Osteoblast (primary cell): ENCODE measurements at regions not wholly inside any gene's neighbourhood (a gene's known extent, or its start where the extent isn't known, plus 50 kb on each side); places are given as distances from the start of the nearest gene placed in this dataset.

ENCODE experiments used
- DNase-seq: peaks from one replicate; pipeline ENCODE4 v3.0.0; 2011; ENCODE audit warnings: low spot score, mixed read lengths; ENCODE audit not compliant: insufficient read length; ENCODE audit errors: missing footprints
- H2AFZ ChIP-seq: 2 replicates; pipeline ENCODE4 v1.6.0; 2011; ENCODE audit warnings: mild to moderate bottlenecking, low read length
- H3K27ac ChIP-seq: 2 replicates; pipeline ENCODE4 v1.5.1; 2011; ENCODE audit warnings: mild to moderate bottlenecking, low read depth, low read length, moderate library complexity
- H3K27me3 ChIP-seq: 2 replicates; pipeline ENCODE4 v1.6.0; 2012; ENCODE audit warnings: mild to moderate bottlenecking, control low read depth, inconsistent platforms, low read length, moderate library complexity; ENCODE audit not compliant: insufficient read depth
- H3K36me3 ChIP-seq: 2 replicates; pipeline ENCODE4 v1.5.1; 2011; ENCODE audit warnings: mild to moderate bottlenecking, low read length, control low read depth, moderate library complexity; ENCODE audit not compliant: insufficient read depth
- H3K4me1 ChIP-seq: 2 replicates; pipeline ENCODE4 v1.5.1; 2011; ENCODE audit warnings: mild to moderate bottlenecking, low read length, control low read depth, moderate library complexity; ENCODE audit not compliant: insufficient read depth
- H3K4me2 ChIP-seq: 2 replicates; pipeline ENCODE4 v1.6.0; 2011; ENCODE audit warnings: mild to moderate bottlenecking, low read length; ENCODE audit not compliant: insufficient read depth
- H3K4me3 ChIP-seq: fragments of 200-600 bp; sonication (generic); 3 replicates; pipeline ENCODE4 v1.5.1; 2012; ENCODE audit warnings: mild to moderate bottlenecking, low read length, inconsistent platforms; ENCODE audit not compliant: insufficient read depth
- H3K79me2 ChIP-seq: 2 replicates; pipeline ENCODE4 v1.6.0; 2012; ENCODE audit warnings: mild to moderate bottlenecking, low read length, control low read depth, inconsistent platforms; ENCODE audit not compliant: insufficient read depth
- H3K9me3 ChIP-seq: 2 replicates; pipeline ENCODE4 v1.5.1; 2011; ENCODE audit warnings: low read depth, low read length, control low read depth
- H4K20me1 ChIP-seq: 2 replicates; pipeline ENCODE4 v1.6.0; 2012; ENCODE audit warnings: mild to moderate bottlenecking, low read length, control low read depth; ENCODE audit not compliant: insufficient read depth
- TF ChIP-seq, protein P1 (sequence below): IDR thresholded peaks from 2 replicates; pipeline ENCODE4 v1.5.1; 2011; ENCODE audit warnings: mild to moderate bottlenecking, low read depth, low read length, moderate library complexity; ENCODE audit errors: extremely low read depth

DNA sequence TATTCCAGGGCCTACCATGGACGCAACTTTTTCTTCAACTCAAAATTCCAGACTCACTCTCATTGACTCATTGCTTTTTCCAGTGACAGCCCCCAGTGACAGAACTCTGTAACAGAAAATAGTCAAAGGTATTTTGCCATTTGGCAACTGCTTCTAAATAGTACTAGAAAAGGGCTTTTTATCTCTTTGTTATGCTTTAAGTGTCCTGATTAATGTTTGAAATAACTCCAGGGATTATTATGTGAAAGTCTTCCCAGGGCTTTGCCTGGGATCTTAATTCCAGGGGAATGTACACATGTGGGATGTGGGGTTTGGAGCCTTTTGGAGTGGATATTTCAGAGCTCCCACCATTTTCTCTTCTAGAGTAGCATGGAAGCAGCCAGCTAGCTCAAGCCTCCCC lies 198.8 kb downstream of the KCNS3 start:
- TF ChIP-seq, protein P1, sequence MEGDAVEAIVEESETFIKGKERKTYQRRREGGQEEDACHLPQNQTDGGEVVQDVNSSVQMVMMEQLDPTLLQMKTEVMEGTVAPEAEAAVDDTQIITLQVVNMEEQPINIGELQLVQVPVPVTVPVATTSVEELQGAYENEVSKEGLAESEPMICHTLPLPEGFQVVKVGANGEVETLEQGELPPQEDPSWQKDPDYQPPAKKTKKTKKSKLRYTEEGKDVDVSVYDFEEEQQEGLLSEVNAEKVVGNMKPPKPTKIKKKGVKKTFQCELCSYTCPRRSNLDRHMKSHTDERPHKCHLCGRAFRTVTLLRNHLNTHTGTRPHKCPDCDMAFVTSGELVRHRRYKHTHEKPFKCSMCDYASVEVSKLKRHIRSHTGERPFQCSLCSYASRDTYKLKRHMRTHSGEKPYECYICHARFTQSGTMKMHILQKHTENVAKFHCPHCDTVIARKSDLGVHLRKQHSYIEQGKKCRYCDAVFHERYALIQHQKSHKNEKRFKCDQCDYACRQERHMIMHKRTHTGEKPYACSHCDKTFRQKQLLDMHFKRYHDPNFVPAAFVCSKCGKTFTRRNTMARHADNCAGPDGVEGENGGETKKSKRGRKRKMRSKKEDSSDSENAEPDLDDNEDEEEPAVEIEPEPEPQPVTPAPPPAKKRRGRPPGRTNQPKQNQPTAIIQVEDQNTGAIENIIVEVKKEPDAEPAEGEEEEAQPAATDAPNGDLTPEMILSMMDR, result no peak
- Histone ChIP-seq H3K9me3 (no peaks in the 10 kb centered on the region), H3K4me2 (no peak overlapping the region), H3K27me3 (no peaks in the 10 kb centered on the region), H3K4me1 (no peaks in the 10 kb centered on the region), H2AFZ (no peak overlapping the region), H3K4me3 (no peak overlapping the region), H4K20me1 (no peaks in the 10 kb centered on the region), H3K27ac (no peak overlapping the region), H3K36me3 (no peaks in the 10 kb centered on the region), H3K79me2 (no peaks in the 10 kb centered on the region)
- no peak for DNase-seq

DNA sequence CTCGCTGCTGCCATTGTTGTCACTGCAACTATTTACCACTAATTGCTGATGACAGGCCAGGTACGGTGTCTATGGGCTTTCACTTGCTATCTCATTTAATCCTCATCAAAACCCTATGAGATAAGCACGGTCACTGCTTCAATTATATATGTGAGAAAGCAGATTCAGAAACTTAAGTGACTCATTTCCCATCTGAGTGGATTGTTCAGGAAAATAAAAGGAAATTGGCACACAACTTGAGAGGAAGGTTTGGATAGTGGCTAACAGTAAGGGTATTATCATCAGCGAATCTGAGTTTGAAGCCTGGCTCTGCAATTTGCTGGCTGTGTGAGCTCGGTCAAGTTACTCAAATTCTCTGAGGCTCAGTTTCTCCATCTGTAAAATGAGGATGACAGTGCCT lies 196.0 kb downstream of the KCNS3 start:
- Histone ChIP-seq H3K4me2 (no peak overlapping the region), H4K20me1 (no peaks in the 10 kb centered on the region), H2AFZ (no peak overlapping the region), H3K4me3 (no peak overlapping the region), H3K27me3 (no peaks in the 10 kb centered on the region), H3K27ac (no peak overlapping the region), H3K79me2 (no peaks in the 10 kb centered on the region), H3K9me3 (no peaks in the 10 kb centered on the region), H3K4me1 (no peaks in the 10 kb centered on the region), H3K36me3 (no peaks in the 10 kb centered on the region)
- TF ChIP-seq, protein P1, result no peak
- DNase-seq, result no peak

DNA sequence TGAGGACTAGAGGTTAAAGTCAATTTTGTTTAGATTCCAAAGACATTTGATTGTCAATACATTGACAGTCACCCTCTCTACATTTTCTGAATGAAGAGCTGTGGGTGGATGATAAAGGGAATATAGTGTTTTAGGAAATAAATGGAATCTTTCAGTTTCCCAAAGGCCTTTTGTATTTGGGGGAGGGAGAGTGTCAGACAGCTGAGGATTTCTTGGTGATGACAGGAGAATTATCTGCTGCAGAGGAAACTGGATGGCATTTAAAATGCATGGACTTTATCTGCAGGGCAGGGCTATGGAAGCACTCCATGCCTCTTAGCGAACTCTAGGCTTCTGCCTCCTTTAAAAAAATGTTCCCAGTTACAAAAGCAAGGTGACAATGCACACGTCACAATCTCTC lies 195.1 kb downstream of the KCNS3 start:
- H3K27ac ChIP-seq, result no peak overlapping the region
- DNase-seq, result no peak
- no peak overlapping the region for H2AFZ ChIP-seq
- no peaks in the 10 kb centered on the region for H3K36me3 ChIP-seq
- H3K4me3 ChIP-seq, result no peak overlapping the region
- H4K20me1 ChIP-seq, result no peaks in the 10 kb centered on the region
- TF ChIP-seq, protein P1, result no peak
- no peaks in the 10 kb centered on the region for H3K79me2 ChIP-seq
- H3K4me2 ChIP-seq, result no peak overlapping the region
- H3K27me3 ChIP-seq, result no peaks in the 10 kb centered on the region
- no peaks in the 10 kb centered on the region for H3K9me3 ChIP-seq
- no peaks in the 10 kb centered on the region for H3K4me1 ChIP-seq

DNA sequence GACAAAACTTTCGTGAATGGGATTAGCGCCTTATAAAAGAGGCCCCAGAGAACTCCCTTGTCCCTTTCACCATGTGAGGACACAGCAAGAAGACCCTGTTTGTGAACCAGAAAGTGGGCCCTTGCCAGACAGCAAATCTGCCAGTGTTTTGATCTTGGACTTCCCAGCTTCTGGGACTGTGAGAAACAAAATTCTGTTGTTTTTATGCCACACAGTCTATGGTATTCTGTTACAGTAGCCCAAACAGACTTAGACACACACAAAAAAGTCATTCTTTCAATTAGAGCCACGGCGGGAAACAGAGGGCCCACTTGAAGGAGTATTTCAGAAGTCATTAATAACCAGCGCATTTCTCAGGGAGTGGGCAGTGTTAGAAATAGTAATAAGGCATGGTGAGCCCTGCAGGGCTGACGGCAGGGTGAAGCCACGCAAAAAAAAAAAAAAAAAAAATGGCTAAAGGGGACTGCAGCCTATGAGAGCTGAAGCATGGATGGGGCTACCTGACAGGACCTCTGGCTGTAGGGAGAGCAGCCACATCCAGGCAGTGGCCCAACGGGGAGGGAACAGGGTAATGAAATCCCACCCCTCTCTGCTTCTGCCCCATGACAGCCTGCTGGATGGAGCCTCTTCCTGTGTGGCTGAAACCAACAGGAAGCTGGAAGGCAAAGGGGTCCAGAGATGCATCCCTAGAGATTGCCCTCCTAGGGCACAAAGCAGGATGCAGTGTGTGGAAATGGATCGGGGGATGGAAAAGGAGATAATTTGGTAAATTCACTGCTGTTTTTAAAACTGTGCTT lies 189.3 kb downstream of the KCNS3 start:
- Histone ChIP-seq H4K20me1 (no peaks in the 10 kb centered on the region), H3K79me2 (no peaks in the 10 kb centered on the region), H2AFZ (no peak overlapping the region), H3K4me3 (no peak overlapping the region), H3K27me3 (no peaks in the 10 kb centered on the region), H3K9me3 (no peaks in the 10 kb centered on the region), H3K36me3 (no peaks in the 10 kb centered on the region), H3K27ac (no peak overlapping the region), H3K4me1 (no peaks in the 10 kb centered on the region), H3K4me2 (no peak overlapping the region)
- TF ChIP-seq, protein P1, result no peak
- DNase-seq, result no peak
